ENCODE measurements at regions not wholly inside any gene's neighbourhood (a gene's known extent, or its start where the extent isn't known, plus 50 kb on each side); places are given as distances from the start of the nearest gene placed in this dataset.

GRCh38 chr17:77853191-77853977 is 105.1 kb upstream of the TNRC6C start:
- no peaks in the 10 kb centered on the region for H4K20me1 ChIP-seq (ENCODE audit: insufficient read depth)
- no peaks in the 10 kb centered on the region for H3K27me3 ChIP-seq (ENCODE audit: insufficient read depth, low read depth)
- no peak for TF ChIP-seq CTCF (conservative IDR thresholded peaks at IDR 0.05; ENCODE audit: low read depth, low read length)
- H3K79me2 ChIP-seq (ENCODE audit: insufficient read depth, low read depth), result no peaks in the 10 kb centered on the region
- H2AFZ ChIP-seq (ENCODE audit: low read depth), result no peak overlapping the region
- no peak overlapping the region for H3K4me2 ChIP-seq
- H3K27ac ChIP-seq, result no peak overlapping the region
- H3K4me1 ChIP-seq (ENCODE audit: low read depth, poor library complexity, severe bottlenecking), result peaks cover 6% of the 10 kb centered on the region
- no peaks in the 10 kb centered on the region for H3K36me3 ChIP-seq (ENCODE audit: insufficient read depth)
- H3K4me3 ChIP-seq (IDR thresholded peaks at IDR 0.05; ENCODE audit: insufficient read depth, low read depth, low read length), result no peak overlapping the region
- no peak overlapping the region for H3K9ac ChIP-seq

GRCh38 chr17:77854083-77854758 is 104.3 kb upstream of the TNRC6C start:
- Histone ChIP-seq H3K4me2 (no peak overlapping the region), H2AFZ (ENCODE audit: low read depth) (no peak overlapping the region), H3K27me3 (ENCODE audit: insufficient read depth, low read depth) (no peaks in the 10 kb centered on the region), H4K20me1 (ENCODE audit: insufficient read depth) (no peaks in the 10 kb centered on the region), H3K79me2 (ENCODE audit: insufficient read depth, low read depth) (no peaks in the 10 kb centered on the region), H3K36me3 (ENCODE audit: insufficient read depth) (no peaks in the 10 kb centered on the region), H3K9ac (no peak overlapping the region), H3K4me3 (IDR thresholded peaks at IDR 0.05; ENCODE audit: insufficient read depth, low read depth, low read length) (no peak overlapping the region), H3K27ac (no peak overlapping the region), H3K4me1 (ENCODE audit: low read depth, poor library complexity, severe bottlenecking) (peaks cover 6% of the 10 kb centered on the region)
- TF ChIP-seq CTCF (conservative IDR thresholded peaks at IDR 0.05; ENCODE audit: low read depth, low read length), result no peak

- Histone ChIP-seq H2AFZ (ENCODE audit: low read depth) (no peak overlapping the region), H3K4me1 (ENCODE audit: low read depth, poor library complexity, severe bottlenecking) (peaks cover 6% of the 10 kb centered on the region), H3K36me3 (ENCODE audit: insufficient read depth) (no peaks in the 10 kb centered on the region), H3K4me3 (IDR thresholded peaks at IDR 0.05; ENCODE audit: insufficient read depth, low read depth, low read length) (no peak overlapping the region), H3K79me2 (ENCODE audit: insufficient read depth, low read depth) (no peaks in the 10 kb centered on the region), H3K27ac (no peak overlapping the region), H3K9ac (no peak overlapping the region), H3K27me3 (ENCODE audit: insufficient read depth, low read depth) (no peaks in the 10 kb centered on the region), H4K20me1 (ENCODE audit: insufficient read depth) (no peaks in the 10 kb centered on the region), H3K4me2 (no peak overlapping the region)
- no peak for TF ChIP-seq CTCF (conservative IDR thresholded peaks at IDR 0.05; ENCODE audit: low read depth, low read length)
These were observed 103.5 kb upstream of the TNRC6C start for GRCh38 chr17:77854759-77855745.

- H2AFZ ChIP-seq (ENCODE audit: low read depth), result no peak overlapping the region
- H3K4me3 ChIP-seq (IDR thresholded peaks at IDR 0.05; ENCODE audit: insufficient read depth, low read depth, low read length), result no peak overlapping the region
- TF ChIP-seq CTCF (conservative IDR thresholded peaks at IDR 0.05; ENCODE audit: low read depth, low read length), result no peak
- peaks cover 6% of the 10 kb centered on the region for H3K4me1 ChIP-seq (ENCODE audit: low read depth, poor library complexity, severe bottlenecking)
- no peak overlapping the region for H3K4me2 ChIP-seq
- H4K20me1 ChIP-seq (ENCODE audit: insufficient read depth), result no peaks in the 10 kb centered on the region
- no peaks in the 10 kb centered on the region for H3K36me3 ChIP-seq (ENCODE audit: insufficient read depth)
- H3K9ac ChIP-seq, result no peak overlapping the region
- H3K27ac ChIP-seq, result no peak overlapping the region
- H3K27me3 ChIP-seq (ENCODE audit: insufficient read depth, low read depth), result no peaks in the 10 kb centered on the region
- H3K79me2 ChIP-seq (ENCODE audit: insufficient read depth, low read depth), result no peaks in the 10 kb centered on the region
These were observed 101.8 kb upstream of the TNRC6C start for GRCh38 chr17:77856551-77857305.
